ENCODE measurements at regions not wholly inside any gene's neighbourhood (a gene's known extent, or its start where the extent isn't known, plus 50 kb on each side); places are given as distances from the start of the nearest gene placed in this dataset.
"Not testable (repeated sequence)": the region's sequence is repeated elsewhere in the genome, so short reads cannot be mapped to it uniquely, and the experiment has no call there.

DNA sequence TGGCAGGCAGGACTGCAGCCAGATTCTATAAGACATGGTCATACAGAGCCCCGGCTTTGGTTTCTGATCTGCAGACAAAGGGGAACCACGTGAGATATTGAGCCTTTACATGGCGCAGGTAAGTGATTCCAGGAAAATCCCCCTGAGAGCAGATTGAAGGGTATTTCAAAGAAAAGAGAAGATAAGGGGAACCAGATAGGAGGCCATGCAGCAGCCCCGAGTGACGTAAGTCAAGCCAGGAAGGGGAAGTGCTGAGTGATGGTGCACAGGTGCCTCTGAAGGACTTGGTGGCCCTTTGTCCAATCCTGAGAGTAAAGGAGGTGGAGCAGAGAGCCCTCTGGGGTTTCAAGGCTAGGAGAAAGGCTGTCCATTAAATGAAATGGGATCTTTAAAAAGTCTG is 329.0 kb downstream of the ACTR3B start:
- DNase-seq (ENCODE audit: low spot score), result no peak

DNA sequence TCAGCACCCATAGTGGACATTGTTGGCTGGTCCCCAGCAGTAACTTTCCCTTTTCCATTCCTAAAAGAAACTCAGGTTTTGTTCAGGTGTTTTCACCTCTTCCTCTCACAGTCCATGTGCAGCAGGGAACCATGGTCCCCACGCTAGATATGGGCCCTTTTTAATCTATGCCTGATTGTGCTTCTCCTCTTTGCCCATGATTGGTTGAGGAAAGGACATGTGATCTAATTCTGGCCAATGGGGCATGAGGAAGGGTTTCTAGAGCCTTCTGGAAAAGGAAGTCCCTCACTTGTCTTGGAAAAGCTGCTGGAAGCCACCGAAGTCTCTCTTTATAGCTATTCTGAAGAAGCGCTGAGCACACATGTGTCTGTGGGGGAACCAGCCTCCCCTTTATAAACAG is 330.7 kb downstream of the ACTR3B start:
- no peak for DNase-seq (ENCODE audit: low spot score)

DNA sequence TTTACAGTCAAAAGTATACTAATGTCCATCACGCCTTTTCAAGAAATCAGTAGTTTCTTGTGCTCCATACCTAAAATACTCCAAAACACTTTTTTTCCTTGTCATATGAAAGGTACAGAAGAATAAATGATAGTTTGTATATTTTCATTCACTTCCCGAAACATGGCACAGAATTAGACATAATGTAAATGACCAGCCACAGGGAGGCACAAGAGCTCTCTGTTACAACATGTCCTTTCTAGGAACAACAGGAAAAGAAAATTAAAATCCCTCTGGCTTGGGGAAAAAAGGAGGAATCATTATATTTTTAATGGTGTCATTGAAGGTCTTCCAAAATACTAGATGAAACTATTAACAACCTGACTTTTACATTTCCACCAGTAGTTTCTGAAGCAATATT is 331.2 kb downstream of the ACTR3B start:
- DNase-seq (ENCODE audit: low spot score), result no peak

DNA sequence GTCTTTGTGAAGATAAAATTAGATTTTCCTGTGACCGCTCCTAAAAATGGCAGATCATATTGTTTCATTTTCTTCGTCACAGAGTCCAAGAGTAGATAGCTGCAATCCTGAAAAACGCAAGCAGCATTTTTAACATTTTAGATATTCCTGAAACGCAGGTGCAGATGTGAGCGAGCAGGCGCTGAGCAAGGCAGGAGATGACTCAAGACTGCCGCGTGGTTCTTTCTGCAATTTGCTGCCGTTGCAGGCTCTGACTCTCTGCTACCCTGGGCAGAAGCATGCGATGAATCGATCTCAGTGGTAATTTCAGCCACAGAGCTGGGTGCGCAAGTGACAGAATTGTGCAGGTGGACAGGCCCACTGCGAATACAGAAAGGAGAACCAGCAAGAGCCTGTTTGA is 331.9 kb downstream of the ACTR3B start:
- DNase-seq (ENCODE audit: low spot score), result no peak

DNA sequence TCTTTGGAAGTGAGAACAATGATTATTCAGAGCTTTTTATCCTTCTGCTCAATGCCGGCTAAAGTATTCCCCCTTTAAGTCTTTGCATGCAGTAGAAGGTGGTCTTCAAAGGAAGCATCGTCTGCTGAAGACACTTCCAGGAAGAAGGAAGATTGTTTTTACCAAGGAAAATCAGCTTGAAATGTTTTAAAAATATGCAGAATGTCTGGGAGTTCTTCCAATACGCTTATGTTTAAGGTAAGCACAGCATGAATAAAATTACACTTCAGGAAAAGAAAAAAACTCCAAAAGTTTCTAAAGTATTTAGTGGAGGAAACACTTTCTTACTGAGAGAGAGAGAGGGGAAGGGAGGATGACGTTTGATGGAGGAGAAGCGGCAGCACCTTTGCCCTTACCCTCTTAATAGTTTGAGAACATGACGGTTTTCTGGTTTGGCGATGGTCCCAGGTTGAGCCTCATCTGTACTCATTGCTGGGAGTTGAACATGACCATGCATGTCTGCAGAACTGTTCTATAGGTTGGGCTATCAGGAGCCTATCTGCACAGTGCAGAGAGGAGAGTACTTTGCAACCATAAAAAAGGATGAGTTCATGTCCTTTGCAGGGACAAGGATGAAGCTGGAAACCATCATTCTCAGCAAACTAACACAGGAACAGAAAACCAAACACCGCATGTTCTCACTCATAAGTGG is 338.1 kb downstream of the ACTR3B start:
- DNase-seq (ENCODE audit: low spot score), result no peak

DNA sequence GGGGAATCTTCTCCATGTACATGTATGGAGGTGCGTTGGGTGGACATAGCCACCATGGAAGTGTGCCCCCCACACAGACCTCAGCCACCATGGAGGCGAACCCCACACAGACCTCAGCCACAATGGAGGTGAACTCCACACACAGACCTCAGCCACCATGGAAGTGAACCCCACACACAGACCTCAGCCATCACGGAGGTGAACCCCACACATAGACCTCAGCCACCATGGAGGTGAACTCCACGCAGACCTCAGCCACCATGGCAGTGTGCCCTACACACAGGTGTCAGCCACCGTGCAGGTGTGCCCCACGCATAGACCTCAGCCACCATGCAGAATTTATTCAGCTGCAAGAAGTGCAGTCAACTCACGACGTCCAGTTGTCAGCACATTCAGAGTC is 339.7 kb downstream of the ACTR3B start:
- DNase-seq (ENCODE audit: low spot score), result no peak

DNA sequence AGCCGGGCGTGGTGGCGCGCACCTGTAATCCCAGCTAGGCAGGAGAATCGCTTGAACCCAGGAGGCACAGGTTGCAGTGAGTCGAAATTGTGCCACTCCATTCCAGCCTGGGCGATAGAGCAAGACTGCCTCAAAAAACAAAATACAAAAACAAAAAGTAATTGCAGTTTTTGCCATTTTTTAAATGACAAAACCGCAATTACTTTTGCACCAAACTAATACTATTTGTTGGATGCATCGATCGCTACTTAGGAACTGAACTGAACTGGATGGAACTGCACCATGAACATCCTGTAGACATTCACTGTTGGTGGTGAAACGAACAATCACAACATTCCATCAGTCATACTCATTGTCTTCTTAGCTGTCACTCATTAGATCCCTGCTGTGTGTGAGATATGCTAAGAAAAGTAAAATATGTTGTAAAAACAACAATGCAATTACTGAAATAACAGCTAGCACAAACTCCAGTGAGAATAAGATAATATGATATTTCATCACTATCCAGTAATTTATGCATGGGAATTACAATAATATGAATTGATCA is 341.2 kb downstream of the ACTR3B start:
- no peak for DNase-seq (ENCODE audit: low spot score)

DNA sequence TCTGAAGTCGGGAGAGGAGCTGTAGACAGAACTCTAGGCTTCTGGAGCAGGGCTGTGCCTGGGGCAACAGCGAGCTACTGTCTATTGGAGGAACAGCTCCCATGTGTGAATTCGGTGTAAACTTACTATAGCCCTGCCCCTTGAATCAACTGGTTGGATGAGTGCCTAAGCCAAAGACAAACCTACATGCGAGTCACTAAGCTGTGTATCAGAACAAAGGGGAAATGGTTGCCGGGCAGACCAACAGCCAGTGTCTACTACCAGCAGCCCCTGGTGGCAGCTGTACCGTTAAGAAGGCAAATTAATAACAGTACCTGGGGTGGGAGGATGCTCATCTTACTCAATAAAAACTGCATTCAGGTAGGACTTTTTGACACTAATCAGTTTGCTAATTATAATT is 343.6 kb downstream of the ACTR3B start:
- DNase-seq (ENCODE audit: low spot score), result no peak

DNA sequence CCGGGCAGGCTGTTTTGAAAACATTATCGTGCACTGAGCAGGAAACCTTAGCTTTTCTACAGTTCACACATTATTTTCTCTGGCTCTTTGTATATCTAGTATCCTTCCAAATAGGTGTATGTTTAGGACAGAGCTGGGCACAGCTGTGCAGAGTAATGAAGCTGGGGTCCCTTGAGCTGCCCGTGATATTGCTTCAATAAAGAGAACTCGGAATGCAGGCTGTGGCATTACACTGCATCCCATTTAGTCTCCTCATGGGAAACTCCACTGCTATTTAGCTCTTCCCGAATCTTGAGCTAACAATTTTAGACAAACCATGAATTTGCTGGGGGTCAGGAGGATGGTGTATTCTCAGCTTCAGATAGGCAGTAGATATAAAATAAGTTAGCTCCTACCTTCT is 348.3 kb downstream of the ACTR3B start:
- no peak for DNase-seq (ENCODE audit: low spot score)

DNA sequence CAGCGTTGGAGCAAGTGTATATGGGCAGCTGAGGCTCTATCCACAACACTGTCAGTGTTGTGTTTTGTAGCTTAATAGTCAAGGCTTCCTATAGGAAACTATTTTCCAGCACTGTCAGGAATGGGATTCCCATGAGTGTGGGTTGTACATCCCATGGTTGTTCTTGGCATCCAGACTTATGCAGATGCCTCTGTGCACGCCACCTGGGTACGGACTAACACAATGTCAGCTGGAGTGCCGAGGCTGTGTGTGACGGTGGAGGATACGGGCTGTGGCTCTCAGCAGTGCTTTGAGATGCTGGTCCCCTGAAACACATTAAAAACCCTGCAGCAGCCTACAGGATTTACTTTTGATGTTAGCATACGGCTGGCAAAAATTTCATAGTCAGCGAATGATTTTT is 350.0 kb downstream of the ACTR3B start:
- no peak for DNase-seq (ENCODE audit: low spot score)

DNA sequence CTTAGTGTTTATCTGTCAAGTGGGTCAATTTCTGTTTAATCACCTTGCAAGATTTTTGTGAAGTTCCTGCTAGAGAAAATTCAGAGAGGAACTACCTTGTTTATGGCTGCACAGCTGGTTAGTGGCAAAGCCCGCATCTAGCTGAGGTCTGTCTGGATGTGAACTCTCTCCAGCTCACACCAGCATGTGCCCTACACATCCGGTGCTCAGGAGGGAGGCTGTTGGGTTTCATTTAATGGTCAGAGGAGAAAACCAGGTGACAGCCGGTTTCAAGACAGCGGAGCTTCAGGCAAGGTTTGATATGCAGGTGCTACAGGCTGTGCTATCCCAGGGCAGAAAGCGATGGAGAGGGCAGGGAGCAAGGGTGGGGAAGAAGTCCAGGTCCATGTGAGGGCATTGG is 351.1 kb downstream of the ACTR3B start:
- DNase-seq (ENCODE audit: low spot score), result no peak

DNA sequence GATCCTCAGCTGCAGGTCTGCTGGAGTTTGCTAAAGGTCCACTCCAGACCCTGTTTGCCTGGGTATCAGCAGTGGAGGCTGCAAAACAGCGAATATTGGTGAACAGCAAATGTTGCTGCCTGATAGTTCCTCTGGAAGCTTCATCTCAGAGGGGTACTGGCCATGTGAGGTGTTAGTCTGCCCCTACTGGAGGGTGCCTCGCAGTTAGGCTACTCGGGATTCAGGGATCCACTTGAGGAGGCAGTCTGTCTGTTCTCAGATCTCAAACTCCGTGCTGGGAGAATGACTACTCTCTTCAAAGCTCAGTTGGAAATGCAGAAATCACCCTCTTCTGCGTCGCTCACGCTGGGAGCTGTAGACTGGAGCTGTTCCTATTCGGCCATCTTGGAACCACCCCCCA is 362.7 kb downstream of the ACTR3B start:
- not testable (repeated sequence) for DNase-seq (ENCODE audit: low spot score)

DNA sequence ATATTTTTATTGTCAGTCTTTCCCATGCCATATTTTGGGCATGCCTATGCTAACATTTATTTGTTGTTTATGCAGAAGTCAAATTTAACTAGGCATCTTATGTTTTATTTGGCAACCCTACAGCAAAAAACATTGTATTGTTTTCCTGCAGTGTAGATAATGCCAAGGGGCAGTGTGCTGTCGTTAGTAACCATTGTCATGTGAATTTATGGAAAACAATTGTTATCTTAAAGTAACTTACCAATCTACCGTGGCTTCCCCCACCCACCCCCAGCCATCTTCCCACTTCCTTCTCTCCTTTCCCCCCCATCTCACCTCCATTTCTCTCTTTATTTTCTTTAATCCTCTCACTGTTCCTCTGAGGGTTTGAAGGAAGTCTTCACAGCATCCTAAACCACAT is 370.5 kb downstream of the ACTR3B start:
- no peak for DNase-seq (ENCODE audit: low spot score)

DNA sequence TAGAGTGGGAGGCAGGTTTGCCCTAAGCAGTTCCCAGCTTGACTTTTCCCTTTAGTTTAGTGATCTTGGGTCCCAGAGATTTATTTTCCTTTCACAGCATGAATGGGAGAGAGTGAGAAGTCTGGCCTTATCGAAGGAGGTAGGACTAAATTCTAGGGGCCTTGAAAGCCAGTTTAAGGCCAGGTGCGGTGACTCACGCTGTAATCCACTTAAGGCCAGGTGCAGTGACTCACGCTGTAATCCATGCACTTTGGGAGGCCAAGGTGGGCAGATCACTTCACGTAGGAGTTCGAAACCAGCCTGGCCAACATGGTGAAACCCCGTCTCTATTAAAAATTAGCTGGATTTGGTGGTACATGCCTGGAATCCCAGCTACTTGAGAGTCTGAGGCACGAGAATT is 392.2 kb downstream of the ACTR3B start:
- no peak for DNase-seq (ENCODE audit: low spot score)

DNA sequence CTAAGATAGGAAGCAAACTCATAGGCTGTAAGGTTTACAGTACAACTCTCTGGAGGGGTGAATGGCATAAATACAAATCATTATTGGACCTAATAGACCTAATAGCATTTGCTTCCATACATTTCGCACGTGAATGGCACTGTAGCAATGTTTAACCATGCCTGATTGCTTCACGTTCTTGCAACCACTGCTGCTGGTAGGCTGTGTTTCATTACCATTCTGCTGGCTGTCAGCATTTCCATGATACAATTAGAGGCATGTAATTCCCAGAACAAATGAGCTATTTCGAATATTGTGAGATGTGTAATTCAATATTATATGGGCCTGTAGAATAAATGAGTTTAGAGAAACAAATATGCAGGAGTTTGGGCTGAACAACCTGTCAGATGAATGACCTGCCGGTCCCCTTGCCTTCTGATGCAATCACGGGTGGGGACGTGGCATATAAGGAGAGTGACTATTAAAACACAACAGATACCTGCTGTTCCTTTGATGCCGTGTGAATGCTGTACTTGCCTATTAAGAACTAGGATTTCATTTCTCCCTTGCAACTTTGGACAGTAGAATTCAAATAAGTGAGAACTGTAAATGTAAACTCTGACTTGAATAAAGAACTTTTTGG is 393.4 kb downstream of the ACTR3B start:
- no peak for DNase-seq (ENCODE audit: low spot score)

DNA sequence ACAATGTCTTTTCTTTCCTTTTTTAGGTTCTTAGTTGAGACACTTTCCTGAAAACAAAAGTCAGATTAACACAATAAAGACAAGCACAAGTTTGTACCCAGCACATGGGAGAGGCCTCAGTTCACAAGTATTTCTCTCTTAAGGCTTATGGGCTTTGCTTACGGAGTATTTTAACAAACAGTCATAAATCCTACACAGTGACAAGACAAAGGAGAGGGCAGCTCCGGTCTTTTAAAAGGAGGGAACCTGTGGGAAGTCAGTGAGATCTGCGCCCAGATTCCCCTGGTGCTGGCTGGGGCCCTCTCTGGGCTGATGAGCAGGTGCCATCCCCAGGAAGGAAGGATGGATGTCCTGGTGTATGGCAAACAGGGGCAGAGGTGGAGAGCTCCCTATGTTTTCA is 398.6 kb downstream of the ACTR3B start:
- no peak for DNase-seq (ENCODE audit: low spot score)

DNA sequence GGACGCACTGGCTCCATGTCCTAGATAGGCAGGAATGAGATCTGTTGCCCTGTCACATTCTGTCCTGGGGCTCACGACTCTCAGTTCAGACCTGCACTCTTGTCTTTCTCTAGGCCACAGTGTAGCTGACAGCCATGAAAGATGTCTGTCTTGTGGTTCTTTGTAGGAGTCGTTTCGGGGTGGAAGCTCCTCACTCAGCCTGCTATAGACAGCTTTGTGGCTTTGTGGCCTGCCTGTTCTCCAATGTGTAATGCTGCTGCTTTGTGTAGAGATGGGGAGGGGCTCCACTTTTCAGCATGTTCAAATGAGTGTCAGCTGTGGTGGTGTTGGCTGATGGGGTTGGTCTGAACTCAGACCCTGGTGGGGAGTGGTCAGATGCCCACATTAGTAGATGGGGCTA is 410.7 kb downstream of the ACTR3B start:
- no peak for DNase-seq (ENCODE audit: low spot score)

DNA sequence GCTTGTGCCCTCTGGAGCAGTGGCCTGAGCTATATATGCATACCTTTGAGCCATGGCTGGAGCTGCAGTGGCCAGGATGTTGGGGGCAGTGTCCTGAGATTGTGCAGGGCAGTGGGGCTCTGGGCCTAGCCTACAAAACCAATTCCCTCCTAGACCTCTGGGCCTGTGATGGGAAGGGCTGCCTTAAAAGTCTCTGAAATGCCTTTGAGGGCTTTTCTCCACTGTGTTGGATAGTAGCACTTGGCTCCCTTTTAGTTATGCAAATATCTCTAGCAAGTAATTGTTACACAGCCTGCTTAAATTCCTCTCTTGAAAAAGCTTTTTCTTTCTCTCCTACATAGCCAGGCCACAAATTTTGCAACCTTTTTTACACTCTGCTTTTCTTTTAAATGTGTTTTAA is 426.4 kb downstream of the ACTR3B start:
- no peak for DNase-seq (ENCODE audit: low spot score)

DNA sequence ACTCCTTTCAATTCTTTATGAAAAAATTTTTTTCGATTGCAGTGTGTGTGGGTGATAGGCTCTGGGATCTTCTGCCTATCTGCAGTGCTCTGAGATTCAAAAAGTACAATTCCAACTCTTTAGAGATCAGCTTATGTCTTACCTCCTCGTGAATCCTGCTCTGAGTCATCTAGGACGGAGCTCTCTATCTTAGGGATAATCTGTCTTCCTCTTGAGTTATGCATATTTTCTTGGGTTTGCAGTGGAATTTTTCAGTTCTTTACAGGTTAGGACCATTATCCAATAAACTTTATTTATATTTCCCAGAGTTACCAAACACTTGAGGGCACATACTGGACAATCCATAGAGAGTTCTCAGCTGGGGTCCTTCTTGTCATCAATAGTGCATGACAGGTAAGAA is 428.6 kb downstream of the ACTR3B start:
- DNase-seq (ENCODE audit: low spot score), result no peak

DNA sequence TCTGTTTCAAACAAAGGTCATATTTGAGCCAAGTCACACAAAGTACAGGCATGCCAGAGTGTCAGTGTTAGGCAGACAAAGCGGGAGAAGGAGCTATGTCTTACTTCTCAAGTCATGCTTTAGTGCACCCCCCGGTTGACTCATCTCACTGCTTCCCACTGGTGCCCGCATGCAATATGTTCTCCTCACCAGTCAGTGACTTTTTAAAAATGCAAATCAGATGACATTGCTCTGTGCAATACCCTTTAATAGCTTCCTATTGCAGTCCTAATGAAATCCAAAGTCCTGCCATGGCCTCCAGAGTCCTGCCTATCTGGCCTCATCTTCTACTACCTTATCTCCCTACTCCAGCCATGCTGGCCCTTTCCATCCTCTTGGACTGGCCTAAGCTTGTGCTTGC is 429.1 kb downstream of the ACTR3B start:
- no peak for DNase-seq (ENCODE audit: low spot score)

DNA sequence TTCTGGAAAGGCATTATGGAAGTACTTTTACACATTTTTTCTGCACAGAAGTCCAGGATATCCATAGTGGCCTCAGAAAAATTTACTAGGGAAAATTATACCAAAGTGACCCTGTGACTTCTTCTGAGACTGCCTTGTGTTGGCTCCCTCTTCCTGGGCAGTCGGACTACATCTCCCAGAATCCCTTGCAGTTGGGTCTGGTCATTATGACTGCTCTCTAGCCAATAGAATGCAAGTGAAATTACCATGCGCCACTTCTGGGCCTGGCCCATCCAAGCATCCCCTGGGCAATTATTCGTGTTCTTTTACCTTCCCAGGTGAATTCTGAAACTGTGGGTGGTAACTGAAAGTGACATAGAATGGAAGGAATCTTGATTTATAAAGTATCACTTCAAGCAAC is 430.9 kb downstream of the ACTR3B start:
- DNase-seq (ENCODE audit: low spot score), result peak; percentile 17

DNA sequence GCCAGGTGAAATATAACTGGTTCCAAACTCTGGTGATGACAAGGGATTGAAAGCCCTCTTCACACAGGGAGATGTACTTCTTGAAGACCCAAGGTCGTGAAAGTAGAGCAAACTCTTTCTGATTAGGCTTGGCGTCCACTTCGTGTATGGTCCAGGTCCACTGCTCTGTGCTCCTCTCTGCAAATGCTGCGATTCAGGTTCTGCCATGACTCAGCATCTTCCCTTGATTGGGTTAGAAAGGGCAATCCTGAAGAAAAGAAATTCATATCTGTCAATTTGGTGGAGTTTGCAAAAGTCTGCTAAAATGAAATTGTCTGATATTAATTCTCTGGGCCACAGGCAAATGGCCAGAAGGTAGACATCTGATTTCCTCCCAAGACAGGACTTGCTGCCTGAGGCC is 431.4 kb downstream of the ACTR3B start:
- DNase-seq (ENCODE audit: low spot score), result no peak

DNA sequence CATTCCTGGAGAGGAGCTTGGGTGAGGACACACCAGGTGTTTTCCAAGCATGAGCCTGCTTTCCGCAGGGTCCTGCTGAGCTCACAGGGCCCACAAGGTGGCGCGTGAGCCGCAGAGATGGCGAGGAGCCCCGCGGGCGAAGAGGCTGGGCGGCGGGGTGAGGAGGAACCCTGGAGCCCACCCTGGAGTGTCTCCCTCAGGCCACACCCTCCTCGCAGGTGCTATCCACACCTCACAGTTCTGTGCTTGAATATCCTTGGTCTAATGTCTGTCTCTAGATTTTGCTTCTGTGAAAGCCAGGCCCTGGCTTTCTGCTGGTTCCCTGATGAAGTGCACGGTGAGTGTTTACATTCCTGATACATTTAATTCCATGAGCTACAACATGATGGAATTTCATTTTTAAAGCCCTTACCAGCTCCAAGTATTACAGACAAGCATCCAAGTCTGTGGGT is 433.6 kb downstream of the ACTR3B start:
- peak; percentile 17 for DNase-seq (ENCODE audit: low spot score)

DNA sequence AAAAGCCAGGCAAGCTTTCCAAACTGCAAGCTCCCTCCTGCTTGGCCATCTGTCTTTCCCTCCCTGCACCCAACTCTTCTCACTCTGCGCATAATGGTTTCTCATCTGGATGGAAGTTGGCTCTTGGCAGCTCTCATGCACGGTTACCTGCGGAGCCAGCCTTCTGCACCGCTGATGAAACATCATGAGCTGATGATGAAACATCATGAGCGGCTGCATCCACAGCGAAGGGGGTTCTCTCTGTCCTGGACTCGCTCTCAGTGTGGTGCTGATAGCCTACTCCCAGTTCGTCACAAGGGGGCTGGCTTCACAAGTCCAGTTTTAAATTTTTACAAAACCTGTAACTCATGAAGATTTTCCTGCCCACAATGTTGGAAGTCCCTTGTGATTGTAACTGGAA is 457.5 kb downstream of the ACTR3B start:
- no peak for DNase-seq (ENCODE audit: low spot score)

Measured in germinal center (tissue), 1 donor.